NCI-H526 treated with DMSO at 0.1 percent for 48 hours (cell line): ENCODE measurements at regions not wholly inside any gene's neighbourhood (a gene's known extent, or its start where the extent isn't known, plus 50 kb on each side); places are given as distances from the start of the nearest gene placed in this dataset.

Experiments
- DNase-seq: peaks from one replicate; lab custom pipeline; 2025; lab: John Stamatoyannopoulos, UW

DNA sequence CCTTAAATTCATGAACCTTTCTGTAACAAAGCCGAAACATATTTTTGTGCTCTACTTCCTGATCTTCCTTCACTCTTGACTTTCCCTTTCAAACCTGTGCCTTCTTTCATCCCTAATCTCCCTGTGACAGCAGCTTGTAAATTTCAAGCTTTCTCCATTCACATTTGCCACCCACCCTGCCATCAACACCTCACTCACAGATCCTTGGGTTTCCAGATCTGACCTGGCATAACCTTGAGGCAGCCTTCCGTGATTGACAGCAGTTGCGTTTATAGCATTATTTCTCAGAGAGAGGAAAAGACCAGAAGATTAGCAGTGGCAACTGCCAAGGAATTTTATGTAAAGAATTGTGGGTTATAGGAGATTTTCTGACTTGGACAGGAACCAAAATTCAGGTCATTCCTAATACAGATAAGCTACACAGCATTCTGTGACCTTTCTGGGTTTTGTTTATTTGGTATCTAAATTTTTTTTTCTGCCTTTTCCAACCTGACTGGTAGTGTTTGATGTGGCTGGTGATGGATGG, 260.0 kb downstream of the NR2F1-AS1 start:
- no peak for DNase-seq

DNA sequence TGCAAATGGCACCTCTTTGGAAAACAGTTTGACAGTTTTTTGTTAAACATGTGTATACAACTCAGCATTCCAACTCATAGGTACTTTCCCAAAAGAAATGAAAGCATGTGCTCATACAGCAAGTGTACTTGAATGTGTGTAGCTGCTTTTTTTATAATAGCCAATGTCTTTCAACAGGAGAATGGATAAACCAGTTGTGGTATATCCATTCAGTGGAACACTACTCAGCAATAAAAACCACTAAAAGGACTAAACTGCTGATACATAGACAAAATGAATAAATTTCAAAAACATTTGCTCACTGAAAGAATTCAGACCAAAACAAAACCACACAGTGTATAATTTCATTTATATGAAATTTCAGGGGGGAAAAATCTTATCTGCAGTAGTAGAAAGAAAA, 267.3 kb downstream of the NR2F1-AS1 start:
- DNase-seq = no peak

DNA sequence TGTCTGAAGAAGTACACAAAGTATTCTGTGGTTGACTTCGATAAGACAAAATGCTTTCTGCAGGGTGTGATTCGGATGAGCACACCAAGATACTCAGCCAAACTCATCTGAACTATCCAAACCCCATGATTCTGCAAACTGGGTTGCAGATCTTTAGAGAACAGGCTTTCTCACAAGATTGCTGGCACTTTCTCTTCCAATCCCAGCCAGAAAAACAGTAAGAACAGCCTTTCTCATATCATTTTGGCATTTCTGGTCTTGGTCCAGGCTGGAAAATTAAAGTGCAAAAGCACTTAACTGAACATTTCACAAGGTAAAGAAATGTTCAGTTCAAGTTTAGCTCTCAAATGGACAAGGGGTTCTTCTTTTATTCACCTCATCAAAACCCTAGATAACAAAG, 269.1 kb downstream of the NR2F1-AS1 start:
- no peak for DNase-seq

DNA sequence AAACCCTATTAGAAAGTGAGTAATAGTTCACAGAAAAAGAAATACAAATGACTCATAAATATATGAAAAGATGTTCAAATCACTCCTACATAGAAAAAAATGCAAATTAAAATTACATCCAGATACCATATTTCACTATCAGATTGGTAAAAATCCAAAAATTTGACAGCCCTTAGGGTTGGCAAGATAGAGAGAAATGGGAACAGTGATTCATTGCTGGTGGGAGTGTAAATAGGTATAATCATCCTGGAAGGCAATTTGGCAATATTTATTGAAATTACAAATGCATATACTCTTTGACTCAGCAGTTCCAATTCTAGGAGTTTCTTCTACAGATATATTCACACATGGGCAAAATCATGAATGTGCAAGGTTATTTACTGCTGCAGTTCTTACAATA, 273.5 kb downstream of the NR2F1-AS1 start:
- no peak for DNase-seq

DNA sequence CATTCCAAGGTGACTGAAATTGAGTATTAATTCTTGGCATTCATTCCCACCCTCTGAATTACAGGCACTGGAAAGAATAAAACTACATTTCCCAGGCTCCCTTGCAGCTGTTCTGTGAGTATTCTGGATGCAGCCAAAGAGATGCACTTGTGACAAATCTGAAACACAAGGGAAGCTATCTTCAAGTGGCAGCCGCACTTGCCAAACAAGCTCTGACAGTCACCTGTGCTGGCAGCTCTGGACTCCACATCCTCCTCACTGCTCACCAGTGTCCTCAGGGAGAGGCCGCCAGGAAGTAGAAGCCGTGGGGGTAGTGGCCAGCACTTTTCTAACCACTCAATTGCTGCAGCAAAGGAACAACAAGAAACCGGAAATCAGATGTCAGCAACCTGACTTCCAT, 275.0 kb downstream of the NR2F1-AS1 start:
- DNase-seq = no peak

DNA sequence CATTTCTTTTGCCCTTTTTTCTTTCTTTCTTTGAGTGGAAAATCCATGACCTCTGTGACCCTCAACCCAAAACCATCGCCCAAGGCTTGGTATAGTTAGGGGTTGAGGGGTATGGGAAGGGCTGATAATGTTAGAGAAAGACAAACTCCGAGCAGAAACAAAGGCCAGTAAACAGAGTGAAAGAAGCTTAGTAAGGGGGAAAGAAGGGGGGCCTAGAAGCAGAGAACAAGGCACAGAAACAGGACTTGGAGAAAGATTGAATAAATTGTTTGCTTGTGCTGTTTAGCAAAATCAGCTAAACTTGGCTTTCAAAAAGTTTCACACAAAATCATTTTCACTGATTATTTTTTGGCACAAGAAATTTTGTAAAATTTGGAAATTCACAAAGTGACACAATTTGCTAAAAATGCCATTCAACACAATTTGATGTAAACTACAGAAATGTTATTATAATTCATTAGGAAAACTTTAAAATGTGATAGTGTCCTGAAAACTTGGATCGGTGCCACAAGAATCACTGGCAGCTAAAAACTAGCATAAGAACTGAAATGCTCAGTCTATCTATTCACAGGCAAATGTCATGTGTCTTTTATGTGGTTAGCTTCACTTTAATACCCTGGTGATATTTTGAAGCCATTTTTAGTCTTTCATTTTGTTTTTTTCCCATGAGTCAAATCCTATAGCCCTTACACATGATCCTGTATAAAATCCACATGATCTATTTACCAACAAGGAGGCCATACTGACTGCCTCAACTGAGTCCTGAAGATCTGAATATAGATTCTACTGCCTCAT, 276.4 kb downstream of the NR2F1-AS1 start:
- no peak for DNase-seq

DNA sequence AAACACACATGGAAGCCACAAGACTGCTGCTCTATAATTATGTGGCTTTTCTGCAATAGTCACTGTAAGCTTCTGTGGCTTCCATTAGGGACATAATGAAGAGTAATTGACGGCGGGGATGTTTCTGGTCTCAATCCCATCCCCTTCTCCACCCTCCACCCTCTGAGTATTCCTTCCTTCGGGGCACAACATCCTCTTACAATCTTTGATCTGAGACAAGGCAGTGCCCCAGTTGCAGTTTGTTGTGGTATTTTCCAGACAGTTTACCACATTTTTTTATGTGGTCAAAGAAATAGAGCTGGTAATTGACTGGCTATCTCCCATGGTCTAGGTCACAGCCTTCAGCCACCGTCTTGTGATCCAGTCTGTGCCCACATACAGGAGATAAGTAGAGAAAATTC, 277.7 kb downstream of the NR2F1-AS1 start:
- DNase-seq = no peak

DNA sequence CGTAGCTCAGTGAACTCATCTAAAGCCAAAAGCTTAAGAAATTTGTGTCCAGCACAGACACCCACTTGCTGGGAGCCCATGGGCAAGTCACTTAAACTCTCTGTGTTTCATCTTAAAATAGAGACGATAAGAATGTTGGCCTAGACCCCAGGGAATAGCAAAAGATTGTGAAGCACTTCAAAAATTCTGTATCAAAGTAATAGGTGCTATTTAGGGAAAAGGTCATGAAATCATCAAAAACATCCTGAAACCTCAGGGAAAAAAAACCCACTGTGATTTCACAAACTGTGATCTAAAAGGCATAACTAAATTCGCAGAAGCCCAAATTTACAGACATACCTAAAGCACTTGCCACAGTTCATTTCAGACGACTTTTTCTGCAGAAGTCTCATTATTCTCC, 278.3 kb downstream of the NR2F1-AS1 start:
- no peak for DNase-seq

DNA sequence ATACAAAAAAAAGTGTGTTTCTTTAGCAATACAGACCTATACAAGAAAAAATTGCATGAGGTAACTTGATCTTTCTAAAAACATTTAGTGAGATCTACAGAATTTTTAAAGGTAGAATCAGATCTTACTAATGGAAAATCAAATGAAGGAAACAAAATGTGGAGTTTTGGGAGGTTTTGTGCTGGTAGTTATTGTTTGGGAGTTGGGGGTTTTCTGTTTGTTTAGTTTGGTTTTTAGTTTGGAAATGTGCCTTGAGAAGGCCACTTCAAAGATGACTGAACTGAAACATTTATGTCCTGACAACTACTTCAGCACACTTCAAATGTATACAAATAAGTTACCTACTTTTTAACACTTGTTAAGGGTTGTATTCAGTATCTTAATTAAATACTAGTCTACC, 280.1 kb downstream of the NR2F1-AS1 start:
- DNase-seq = no peak

DNA sequence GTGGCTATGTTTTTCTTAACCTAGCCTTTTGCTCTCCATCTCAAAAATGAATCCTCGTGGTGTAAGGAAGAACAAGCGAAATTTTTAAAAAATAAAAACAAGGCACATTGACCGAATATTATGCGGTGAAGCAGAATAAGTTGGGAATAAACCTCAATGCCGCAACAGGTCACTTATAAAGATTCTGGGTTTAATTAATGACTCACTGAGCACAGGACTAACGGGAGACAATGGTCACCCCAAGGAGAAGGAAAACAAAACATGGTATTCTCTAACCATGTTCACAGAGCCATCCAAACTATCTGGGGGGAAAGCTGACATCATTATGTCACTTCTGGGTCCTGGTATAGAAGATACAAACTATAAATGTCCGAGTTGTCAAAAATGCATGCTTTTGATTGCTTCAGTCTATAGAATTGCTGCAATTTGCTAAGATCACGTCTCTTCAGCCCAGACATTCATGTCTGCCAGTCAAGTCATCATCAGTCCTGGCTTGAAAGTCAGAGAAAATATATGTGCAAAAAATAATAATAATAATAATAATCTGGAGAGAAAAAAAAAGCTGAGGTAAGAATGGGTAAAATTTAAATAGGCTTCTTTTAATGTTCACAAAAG, 280.6 kb downstream of the NR2F1-AS1 start:
- no peak for DNase-seq

DNA sequence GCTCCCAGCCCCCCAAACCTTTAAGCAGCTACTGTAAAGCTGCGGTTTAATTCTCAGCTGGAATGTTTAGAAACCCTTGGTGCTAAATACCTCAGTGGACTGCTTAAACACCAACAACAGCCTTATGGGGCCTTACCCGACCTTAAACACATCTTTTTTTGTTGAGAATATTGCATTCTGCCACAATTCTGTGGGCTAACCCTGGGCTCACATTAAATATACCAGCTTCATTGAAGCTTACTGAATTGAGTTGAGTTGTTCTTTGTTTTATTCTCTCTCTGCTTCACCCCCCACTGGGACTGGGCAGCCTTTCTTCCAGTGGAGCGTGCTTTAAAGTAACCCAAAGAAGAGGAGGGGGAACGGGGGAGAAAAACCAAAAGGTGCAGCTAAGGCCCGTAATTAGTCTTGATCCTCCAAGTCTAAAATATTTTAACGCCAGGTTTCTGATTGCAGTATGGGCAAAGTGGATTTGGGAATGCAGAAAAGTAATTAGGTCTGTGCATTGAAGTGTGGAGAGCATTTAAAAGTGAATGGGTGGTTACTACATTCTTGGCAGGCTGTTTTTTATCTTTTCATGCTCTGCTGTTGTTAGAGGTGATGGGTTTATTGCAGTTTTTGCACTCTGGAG, 281.2 kb downstream of the NR2F1-AS1 start:
- no peak for DNase-seq

DNA sequence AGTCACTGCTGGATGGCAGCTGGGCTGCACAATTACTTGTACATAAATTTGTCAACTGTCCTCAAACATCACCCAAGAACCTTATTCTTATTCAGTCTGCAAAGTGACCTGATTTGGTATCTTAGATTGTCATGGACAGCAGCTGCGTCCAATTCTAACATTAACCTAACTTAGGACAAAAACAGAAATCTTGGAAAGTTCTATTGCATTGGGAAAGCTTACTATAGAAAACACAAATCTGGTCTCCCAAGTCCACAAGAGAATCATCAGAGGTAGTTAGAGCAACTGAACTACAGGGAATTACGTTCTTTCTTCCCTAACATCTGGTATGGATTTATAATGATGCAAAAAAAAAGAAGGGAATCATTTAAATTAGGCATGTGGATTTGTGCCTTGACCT, 283.9 kb downstream of the NR2F1-AS1 start:
- DNase-seq = no peak

DNA sequence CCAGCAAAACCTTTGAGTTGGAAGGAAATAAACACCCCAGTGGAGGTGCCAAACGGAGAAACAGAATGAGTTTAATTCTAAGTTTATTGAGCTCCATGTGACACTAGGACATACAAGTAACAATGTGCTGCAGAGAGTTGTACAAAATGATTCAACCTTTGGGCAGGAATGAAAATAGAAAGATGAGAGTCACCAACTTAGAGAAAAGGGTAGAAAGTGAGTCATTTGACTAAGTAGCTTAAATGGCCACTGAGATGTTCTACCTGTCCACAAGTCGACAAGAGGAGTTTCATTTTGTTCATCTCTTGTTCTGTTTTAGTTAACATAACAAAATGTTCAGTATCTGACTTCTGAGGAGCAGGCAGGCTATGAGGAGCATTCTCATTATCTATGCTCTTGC, 284.7 kb downstream of the NR2F1-AS1 start:
- no peak for DNase-seq

DNA sequence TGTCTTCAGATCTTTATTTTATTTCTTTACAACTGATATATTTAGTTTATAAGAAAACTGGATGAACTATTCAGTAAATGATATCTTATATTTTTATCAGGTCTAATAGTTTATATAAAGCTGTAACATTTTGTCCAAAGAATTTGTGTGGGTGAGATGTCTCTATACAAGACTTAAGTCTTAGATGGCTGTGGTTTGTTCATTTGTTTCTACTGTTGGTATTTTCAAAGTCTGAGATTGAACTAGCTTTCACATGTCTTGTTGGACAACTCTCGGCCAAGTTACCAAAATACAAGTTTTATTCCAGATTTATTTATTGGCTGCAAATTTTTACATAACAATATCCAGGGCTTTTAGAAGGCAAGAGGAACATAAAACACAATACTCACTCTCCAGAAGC, 286.0 kb downstream of the NR2F1-AS1 start:
- no peak for DNase-seq

DNA sequence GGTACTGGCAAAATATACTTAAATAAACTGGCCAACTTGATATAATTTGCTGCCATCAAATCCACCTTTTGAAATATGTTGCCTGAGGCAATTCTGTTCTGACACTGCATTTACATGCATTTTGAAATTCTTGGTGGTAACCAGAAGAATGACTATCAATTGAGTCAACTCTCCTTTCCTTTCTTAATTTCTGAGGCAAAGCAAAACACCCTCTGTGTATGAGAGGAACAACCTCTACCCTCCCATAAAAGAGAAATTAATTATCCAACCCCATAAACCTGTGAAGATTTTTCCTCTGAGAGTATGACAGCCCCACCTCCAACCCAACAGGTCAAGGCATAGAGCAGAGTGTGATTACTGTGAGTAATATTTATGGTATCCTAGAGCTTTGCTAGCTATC, 286.8 kb downstream of the NR2F1-AS1 start:
- no peak for DNase-seq

DNA sequence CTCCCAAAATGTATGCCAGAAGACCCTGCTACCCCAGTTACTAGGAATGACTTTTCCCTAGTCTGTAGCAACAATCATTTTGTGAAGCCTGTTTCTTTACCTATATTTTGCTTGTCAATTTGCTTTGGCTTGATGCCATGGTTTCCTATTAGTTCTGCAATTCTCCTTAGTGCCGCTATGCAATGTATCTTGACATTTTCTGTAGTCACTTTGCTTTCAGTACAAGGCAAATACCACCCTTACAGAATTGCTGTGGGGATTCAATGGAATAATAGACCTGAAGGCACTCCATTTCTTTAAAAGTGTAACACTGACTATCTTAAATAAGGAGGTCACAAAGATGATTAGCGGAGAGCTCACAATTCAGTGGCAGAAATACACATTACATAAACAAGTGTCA, 291.1 kb downstream of the NR2F1-AS1 start:
- DNase-seq = no peak

DNA sequence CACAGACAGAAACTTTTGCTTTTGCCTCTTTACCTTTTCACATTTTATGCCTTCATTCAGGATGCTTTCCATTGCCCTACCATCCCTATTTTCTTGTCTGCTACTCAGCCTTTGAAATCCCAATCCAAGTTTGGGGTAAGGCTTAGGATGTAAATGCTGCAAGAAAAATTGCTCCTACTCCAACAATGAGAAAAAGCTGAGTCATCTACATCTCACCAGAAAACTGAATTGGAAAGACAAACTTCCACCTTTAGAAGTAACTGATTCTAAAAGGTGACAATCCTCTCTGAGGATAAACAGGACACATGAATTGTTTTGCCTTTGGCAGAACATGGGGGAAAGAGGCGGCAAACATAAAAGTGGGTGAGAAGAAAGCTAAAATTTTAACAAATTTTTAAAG, 295.6 kb downstream of the NR2F1-AS1 start:
- no peak for DNase-seq

DNA sequence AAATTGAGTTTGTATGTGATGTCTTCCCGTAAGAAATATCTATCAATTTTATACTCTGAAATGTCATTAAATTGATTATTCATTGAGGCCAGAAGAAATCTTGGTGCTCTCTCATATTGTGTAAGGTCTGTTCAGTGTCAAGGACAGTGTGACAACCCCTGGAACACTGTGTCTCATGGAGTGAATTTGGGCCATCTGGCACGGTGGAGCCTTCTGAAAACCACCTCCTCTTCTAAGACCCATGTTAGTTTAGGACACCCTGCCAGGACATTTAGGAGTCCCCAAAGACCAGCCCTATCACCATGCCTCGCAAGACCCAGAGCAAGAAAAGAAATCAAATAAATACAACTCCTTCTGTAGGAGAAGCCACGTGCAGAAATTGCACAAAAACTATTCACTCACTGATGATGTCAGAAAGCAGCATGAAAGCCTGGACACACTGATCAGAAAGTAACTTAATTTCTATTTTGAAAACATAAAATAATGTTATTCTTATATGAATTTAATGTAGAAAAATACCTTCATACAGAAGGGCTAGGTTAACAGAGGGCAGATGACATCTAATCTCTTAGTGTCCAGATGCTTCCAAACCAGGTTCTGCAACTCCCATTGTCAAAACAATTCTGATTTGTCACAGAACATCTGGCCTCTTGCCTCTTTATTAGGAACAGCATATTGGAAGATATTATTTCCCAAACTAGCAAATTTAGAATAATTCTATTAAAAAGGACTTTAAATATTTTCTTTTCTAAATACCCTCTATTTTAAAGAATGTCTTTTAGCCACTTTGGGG, 298.8 kb downstream of the NR2F1-AS1 start:
- no peak for DNase-seq

DNA sequence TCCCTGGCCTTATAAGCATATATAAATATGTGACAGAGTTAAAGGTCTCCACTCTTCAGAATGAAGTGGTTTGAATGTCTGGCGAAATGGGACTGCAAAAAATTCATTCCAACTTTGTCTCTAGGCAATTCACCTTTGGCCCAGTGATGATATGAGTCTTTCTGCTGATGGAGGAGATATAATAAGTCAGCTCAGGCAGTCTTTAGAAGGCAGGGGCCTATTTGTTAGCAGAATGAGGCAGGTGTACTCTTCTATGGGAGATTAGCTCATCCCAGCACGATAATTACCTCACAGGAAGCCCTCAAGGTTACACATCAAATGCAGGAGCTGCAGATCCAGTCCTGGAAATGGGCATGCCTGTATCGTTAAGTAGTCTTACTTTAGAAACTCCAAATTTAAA, 300.5 kb downstream of the NR2F1-AS1 start:
- DNase-seq = no peak

DNA sequence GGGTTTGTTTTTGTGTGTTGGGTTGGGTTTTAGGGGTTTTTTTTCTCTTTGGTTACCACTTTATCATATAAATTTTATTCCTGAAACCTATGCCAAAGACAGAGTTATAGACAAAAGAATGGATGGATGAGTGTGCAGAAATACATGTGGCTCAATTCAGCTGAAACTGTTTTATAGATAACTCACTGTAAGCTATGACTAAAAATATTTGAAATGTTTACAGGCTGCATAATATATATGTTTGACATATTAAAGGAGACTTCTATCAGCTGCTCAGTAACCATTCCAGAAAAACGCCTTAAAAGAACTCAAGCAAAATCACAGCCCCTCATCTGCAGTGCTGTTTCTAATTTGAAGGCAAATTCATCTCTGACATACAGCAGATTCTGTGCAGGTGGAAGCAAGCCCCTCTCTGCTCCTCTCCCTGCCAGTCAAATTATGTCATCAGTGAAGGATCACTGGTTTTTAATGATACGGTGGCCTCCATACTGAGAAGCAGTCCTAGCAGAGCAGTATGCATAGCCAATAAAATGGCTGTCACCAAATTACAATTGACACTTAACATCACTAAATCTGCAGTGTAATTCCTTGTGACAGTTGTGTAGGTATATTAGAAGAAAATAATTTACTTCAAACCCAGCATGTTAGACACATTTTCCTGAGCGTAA, 301.6 kb downstream of the NR2F1-AS1 start:
- DNase-seq = no peak

DNA sequence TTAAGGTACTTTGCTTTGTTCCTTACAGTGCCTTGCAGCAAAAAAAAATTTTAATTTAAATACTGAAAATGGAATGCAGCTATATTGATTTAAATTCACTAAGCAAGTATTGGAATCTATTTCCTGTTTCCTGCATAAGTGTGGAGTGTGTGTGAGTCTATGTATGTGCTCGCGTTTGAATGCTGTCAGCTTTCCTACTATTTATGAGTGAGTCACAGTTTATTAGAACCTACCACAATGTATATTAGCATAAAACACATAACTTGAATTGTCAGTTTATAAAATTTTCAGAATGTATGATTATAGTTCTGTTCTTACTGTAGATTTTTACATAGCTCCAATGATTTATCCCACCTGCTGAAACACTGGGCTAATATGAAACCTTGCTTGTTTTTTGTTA, 302.1 kb downstream of the NR2F1-AS1 start:
- no peak for DNase-seq

DNA sequence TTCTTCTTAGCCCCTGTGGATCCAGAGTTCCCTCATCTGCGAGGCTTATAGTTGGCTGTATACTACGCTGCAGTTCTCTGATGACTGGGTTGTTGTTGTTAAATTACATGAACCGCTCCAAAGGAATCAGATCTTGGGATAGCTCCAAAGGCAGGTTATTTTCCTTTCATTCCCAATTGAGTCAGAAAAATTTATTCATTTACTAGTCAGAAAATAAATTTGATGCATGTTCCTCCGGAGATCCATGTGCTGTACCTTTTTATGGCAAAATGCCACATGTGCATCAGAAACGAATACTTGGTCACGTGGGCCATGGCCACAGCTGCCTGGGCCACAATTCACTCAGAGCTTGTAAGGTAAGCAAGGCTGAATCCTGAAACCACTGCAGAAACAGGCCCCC, 304.0 kb downstream of the NR2F1-AS1 start:
- no peak for DNase-seq
